Stimulated activated CD8-positive, alpha-beta memory T cell treated with anti-CD3 and anti-CD28 coated beads, Interleukin-2, amount 100 ng/mL, for 1 hour (primary cell): ENCODE measurements at regions not wholly inside any gene's neighbourhood (a gene's known extent, or its start where the extent isn't known, plus 50 kb on each side); places are given as distances from the start of the nearest gene placed in this dataset.

Experiments
- DNase-seq, 2 donors: peaks; one replicate each; pipeline ENCODE4 v3.0.0-alpha.2; 2020; ENCODE audit warnings: low read depth in 2 of 2

DNA sequence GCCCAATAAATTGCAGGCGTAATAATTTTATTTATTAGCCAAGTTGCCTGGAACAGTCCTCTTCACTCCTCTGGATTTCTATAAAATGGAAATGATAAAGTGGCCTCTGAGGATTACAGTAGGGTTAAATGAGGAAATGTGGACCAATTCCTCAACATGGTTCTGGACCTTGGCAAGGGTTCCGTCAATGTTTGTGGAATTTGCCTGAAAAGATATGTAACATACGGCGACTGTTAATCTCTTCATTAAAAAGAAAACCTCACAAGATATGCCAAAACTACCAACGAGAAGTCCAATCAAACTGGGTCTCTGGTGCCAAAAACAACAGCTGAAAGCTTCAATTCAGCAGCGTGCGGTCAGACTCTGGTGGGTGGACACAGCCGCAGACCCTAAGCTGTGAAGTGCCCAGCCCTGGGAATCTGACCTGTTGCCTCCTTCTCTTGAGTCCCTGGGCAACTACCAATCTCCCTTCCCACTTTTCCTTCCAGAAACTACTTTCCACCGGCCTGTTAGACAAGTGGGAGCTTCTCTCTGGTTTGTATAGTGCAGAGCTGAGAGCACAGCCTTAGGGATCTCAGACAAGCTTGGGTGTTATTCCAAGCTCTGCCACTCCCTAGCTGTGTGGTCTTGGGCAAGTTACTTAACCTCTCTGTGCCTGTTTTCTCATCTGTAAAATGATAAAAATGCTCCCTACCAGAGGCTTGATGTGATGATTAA is 190.5 kb upstream of the GSC start:
- DNase-seq = no peak

- no peak for DNase-seq
Observed at GRCh38 chr14:94953541-94954260, 183.8 kb upstream of the GSC start.

- no peak for DNase-seq
Observed at GRCh38 chr14:94952097-94952496, 182.2 kb upstream of the GSC start.

DNA sequence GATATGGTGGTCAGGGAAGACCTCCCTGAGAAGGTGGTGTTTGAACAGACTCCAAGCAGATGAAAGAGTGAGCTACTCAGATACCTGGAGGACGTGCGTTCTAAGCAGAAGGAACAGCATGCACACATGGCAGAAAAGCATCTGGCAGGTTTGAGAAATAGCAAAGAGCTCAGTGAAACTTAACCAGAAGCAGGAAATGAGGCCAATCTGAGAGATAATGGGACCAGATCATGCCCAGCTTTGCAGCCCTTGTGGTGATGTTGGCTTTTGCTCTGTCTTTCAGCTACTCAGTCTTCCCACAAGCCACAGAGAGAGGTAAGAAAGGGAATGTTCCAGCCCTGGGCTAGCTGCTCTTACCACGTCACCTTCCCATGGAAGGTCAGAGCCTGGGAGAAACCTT is 176.3 kb upstream of the GSC start:
- no peak for DNase-seq

GRCh38 chr14:94945615-94946014 is 175.7 kb upstream of the GSC start:
- peak in 1 of 2 donors; percentile 16 for DNase-seq

DNA sequence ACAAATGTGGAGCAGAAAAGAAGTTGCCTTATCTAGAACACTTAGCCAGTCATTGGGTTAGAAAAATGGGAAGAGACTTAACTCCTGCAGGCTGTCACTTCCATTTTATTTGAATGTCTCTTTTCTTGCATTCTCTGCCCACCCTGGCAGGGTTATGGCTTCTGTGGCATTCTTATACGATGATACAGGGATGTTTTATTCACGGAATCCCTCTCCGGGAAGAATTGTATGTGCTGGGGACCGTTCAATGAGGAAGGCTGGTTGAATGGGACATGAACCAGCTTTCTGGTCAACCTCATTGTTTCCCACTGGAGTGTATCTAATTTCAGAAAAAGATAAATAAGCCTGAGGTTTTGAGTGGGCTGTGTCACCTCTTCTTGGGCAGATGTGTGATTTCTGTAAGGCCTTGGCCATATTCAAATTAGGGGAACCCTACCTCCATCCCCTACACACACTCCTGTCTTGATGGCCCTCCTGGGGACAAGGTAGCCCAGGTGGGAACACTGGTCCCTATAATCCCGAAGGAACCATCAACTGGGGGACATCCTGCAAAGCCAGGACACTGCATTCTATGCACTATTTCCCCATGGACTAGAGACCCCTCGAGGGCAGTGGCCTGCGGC is 174.8 kb upstream of the GSC start:
- DNase-seq = no peak

DNA sequence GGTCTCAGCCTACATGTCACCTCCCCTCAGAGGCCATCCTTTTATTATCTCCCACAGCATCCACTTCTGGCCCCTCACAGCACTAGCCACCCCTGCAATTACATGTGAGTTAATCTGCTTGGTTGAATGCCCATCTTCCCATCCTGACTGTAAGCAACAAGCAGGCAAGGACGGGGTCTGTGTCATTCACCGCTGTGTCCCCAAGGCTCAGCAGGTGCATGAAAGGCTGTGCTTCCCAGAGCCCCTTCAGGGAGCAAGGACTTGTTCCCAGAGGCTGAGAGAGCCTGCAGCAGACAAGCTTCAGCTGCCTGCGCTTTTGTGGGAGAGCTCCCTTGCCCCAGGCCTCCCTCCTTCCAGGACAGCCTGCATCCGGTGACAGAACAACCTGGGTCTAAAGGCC is 172.7 kb upstream of the GSC start:
- no peak for DNase-seq

DNA sequence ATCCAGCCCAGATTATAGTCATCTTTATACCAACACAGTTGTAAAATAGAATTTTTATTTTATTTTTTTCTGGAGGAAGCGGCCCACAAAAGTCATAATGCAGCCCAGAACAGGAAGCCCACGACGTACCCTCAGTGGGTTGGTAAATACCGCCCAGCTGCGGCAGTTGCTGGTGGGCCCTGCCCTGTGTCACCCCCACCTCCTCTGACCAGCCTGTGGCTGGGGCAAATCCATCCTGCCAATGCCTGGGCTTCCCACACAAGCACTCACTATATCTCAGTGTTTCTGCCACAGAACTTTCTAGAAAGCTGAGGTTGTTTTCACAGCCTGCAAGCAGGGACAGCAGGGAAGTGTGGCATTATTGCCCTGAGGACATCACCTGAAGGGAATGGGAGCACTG is 171.4 kb upstream of the GSC start:
- no peak for DNase-seq

GRCh38 chr14:94940263-94940993 is 170.5 kb upstream of the GSC start:
- DNase-seq = no peak

- DNase-seq = no peak
Observed at GRCh38 chr14:94938016-94938415, 168.1 kb upstream of the GSC start.

DNA sequence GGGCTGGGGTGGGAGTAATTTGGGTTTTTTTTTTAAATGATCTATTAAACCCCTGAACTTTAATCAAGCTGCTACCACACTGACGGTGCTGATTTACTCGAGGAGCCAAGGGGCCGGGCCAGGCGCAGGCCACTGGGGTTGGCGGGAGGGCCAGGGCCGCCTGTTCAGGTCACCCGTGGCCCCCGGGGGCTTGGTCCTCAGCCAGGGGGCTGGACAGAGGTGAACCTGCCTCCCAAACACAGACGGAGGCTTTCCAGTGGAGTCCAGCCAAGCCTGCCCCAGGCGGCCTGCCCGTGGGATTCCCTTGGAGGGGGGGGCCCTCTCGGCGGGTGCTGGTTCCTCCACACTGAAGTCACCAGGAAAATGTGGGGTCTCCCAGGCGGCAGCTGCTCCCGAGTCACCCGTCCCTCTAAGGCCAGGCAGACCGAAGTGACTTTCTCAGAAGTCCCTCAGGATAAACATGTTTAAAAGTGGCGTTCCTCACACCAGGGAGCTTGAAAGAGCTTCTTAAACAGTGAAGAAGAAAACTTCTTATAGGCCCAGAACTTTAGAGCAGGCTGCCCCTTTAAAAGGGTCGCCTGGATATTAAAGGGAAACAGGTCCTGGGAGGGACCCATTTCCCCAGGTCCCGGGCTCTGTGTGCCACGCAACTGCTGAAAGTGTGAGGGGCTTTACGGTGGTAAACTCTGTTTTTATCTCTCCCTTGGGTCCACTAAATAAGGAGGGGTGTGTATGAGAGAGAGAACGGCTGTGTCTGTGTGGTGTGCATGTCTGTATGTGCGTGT is 167.2 kb upstream of the GSC start:
- no peak for DNase-seq

- DNase-seq = no peak
Observed at GRCh38 chr14:94936401-94936892, 166.5 kb upstream of the GSC start.

DNA sequence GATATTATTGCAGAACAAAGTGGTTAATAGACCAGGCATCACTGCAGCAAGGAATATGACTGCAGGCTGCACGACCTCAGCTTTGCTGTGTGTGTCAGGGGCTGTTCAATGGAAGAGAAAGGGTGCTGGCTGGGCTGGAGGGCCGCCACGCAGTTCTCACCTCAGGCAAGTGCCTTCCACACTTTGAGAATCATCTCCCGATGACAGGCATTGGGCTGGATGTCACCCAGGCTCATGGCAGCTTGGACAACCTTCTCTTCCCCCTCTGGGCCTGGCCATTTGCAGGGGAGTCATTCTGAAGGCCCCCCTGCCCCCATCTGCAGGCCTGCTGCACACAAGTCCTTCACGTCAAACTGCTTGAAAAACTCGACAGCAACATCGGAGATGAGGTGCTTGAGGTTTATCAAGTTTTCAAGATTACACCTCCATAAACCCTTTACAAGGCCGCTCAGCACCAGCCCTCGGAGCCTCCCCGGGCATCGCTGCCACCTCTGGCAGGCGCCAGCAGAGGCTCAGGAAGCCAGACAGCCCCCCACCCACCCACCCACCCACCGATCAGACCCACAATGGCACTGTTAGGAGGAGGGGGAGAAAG is 165.9 kb upstream of the GSC start:
- DNase-seq = no peak

DNA sequence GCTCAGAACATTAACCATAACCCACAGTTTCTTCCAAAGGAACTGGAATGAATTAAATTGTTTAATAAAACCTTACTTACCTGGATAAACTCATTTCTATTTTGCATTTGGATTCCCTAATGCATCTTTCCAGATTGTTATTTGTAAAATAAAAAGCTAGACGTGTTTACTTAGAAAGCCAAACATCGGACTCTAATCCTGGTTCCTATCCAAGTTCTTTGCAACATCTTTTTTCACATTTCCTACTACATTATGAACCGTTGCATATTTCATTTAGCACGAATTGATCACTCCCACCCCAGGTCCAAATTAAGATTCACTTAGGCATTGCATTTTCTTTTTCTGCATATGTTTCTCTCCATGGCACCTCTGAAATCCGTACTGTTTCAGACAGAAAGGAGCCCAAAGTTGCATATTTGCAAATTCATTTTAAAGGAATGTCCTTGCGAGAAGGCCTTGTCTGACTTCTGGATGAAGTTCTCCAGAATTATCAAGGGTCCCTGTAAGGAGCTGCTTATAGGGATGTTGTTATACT is 164.4 kb upstream of the GSC start:
- no peak for DNase-seq

- DNase-seq = no peak
Observed at GRCh38 chr14:94933486-94933885, 163.6 kb upstream of the GSC start.

GRCh38 chr14:94932589-94932988 is 162.7 kb upstream of the GSC start:
- no peak for DNase-seq

DNA sequence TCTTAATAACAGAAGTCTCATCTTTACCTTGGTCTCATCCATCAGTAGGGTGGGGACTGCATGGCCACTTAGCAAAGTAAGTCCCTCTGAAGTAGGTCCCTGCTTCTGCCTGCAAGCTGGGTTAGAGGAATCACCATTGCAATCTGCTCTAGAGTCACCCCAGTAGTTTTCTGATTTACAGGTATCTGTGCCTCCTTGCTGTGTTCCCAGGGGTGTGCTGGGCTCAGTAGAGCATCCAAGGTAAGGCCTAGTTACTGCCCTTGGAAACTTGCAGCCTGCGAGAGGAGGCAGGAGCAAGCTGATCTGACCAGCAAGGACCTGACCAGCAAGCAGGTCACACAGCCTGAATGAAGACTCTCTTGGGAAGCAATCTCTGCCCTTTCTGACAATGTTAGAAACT is 160.8 kb upstream of the GSC start:
- no peak for DNase-seq

GRCh38 chr14:94929354-94929753 is 159.4 kb upstream of the GSC start:
- no peak for DNase-seq

DNA sequence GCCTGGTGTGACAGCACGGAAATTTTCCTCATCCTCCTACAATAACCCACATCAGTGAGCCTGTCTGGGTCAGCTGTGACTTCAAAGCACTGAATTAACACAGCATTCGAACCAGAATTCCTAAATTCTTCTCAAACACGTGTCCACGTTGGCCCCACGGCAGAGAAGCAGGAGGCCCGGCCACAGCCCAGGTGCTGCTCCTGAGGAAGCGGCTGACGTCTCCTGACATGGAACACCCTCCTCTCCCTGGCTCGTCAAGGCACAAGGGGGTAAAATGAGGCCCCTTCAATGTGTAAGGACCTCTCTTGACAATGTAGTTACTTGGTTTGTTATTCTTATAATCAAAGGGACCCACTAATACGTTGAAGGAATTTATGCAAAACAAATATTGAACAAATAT is 156.3 kb upstream of the GSC start:
- DNase-seq = no peak

GRCh38 chr14:94925416-94926173 is 155.7 kb upstream of the GSC start:
- no peak for DNase-seq
